ENCODE measurements at regions not wholly inside any gene's neighbourhood (a gene's known extent, or its start where the extent isn't known, plus 50 kb on each side); places are given as distances from the start of the nearest gene placed in this dataset.
A peak's percentile ranks its signal among the peaks of the same experiment; 100 is the strongest.

GRCh38 chr14:57073986-57074385, 194.7 kb downstream of the EXOC5 start:
- H3K4me3 ChIP-seq (ENCODE audit: low read depth, low read length): no peak overlapping the region
- DNase-seq (ENCODE audit: low read depth): no peak
- no peak for TF ChIP-seq CTCF (IDR thresholded peaks at IDR 0.05; ENCODE audit: low read depth, low read length, missing control alignments)

GRCh38 chr14:57071639-57072038, 197.1 kb downstream of the EXOC5 start:
- no peak for TF ChIP-seq CTCF (IDR thresholded peaks at IDR 0.05; ENCODE audit: low read depth, low read length, missing control alignments)
- no peak for DNase-seq (ENCODE audit: low read depth)
- H3K4me3 ChIP-seq (ENCODE audit: low read depth, low read length): no peak overlapping the region

- no peak for TF ChIP-seq CTCF (IDR thresholded peaks at IDR 0.05; ENCODE audit: low read depth, low read length, missing control alignments)
- H3K4me3 ChIP-seq (ENCODE audit: low read depth, low read length): no peak overlapping the region
- DNase-seq (ENCODE audit: low read depth): no peak
These were observed 199.0 kb downstream of the EXOC5 start for GRCh38 chr14:57069702-57070101.

GRCh38 chr14:57068511-57068910, 200.2 kb downstream of the EXOC5 start:
- no peak for DNase-seq (ENCODE audit: low read depth)
- TF ChIP-seq CTCF (IDR thresholded peaks at IDR 0.05; ENCODE audit: low read depth, low read length, missing control alignments): no peak
- H3K4me3 ChIP-seq (ENCODE audit: low read depth, low read length): no peak overlapping the region

GRCh38 chr14:57066887-57067513, 201.7 kb downstream of the EXOC5 start:
- TF ChIP-seq CTCF (IDR thresholded peaks at IDR 0.05; ENCODE audit: low read depth, low read length, missing control alignments): peak; percentile 73
- H3K4me3 ChIP-seq (ENCODE audit: low read depth, low read length): no peak overlapping the region
- DNase-seq (ENCODE audit: low read depth): peak; percentile 5

- no peak for DNase-seq (ENCODE audit: low read depth)
- TF ChIP-seq CTCF (IDR thresholded peaks at IDR 0.05; ENCODE audit: low read depth, low read length, missing control alignments): no peak
- no peak overlapping the region for H3K4me3 ChIP-seq (ENCODE audit: low read depth, low read length)
These were observed 202.2 kb downstream of the EXOC5 start for GRCh38 chr14:57066463-57066862.

GRCh38 chr14:57061009-57061711, 207.5 kb downstream of the EXOC5 start:
- DNase-seq (ENCODE audit: low read depth): no peak
- no peak for TF ChIP-seq CTCF (IDR thresholded peaks at IDR 0.05; ENCODE audit: low read depth, low read length, missing control alignments)
- H3K4me3 ChIP-seq (ENCODE audit: low read depth, low read length): no peak overlapping the region

Data from GM12864 (cell line).